HEK293 (cell line): ENCODE measurements at regions not wholly inside any gene's neighbourhood (a gene's known extent, or its start where the extent isn't known, plus 50 kb on each side); places are given as distances from the start of the nearest gene placed in this dataset.

ENCODE experiments used
- MEIS1 ChIP-seq: sonication (generic); formaldehyde crosslinking; IDR thresholded peaks from 2 replicates; pipeline ENCODE4 v1.8.1; 2022; ENCODE audit warnings: missing genetic modification reagents, mild to moderate bottlenecking, borderline replicate concordance
- REPIN1 ChIP-seq: fragments of 450-650 bp; formaldehyde crosslinking; IDR thresholded peaks from 2 replicates; pipeline ENCODE4 v1.5.1; 2017; ENCODE audit warnings: missing biosample characterization, missing genetic modification characterization, low read depth
- ZFP3 ChIP-seq: fragments of 450-650 bp; formaldehyde crosslinking; IDR thresholded peaks from 2 replicates; pipeline ENCODE4 v1.5.1; 2016; ENCODE audit warnings: low read depth, missing biosample characterization, missing genetic modification characterization
- ZNF138 ChIP-seq: fragments of 450-650 bp; formaldehyde crosslinking; IDR thresholded peaks from 2 replicates; pipeline ENCODE4 v1.5.1; 2016; ENCODE audit warnings: missing biosample characterization, missing genetic modification characterization, borderline replicate concordance
- ZNF184 ChIP-seq: fragments of 450-650 bp; IDR thresholded peaks from 2 replicates; pipeline ENCODE4 v1.5.1; 2018; ENCODE audit warnings: missing biosample characterization, mild to moderate bottlenecking, missing genetic modification characterization
- ZNF366 ChIP-seq: fragments of 450-650 bp; formaldehyde crosslinking; conservative IDR thresholded peaks from 2 replicates; pipeline ENCODE4 v1.5.1; 2016; ENCODE audit warnings: missing biosample characterization, missing genetic modification characterization
- ZNF501 ChIP-seq: fragments of 450-650 bp; formaldehyde crosslinking; IDR thresholded peaks from 2 replicates; pipeline ENCODE4 v1.5.1; 2016; ENCODE audit warnings: missing biosample characterization, missing genetic modification characterization
- ZNF544 ChIP-seq: fragments of 450-650 bp; formaldehyde crosslinking; IDR thresholded peaks from 2 replicates; pipeline ENCODE4 v1.5.0; 2017; ENCODE audit warnings: missing biosample characterization, missing genetic modification characterization
- TF ChIP-seq, protein P1 (sequence below): fragments of 450-650 bp; formaldehyde crosslinking; IDR thresholded peaks from 2 replicates; pipeline ENCODE4 v1.5.1; 2016; ENCODE audit warnings: missing biosample characterization, missing genetic modification characterization
- TF ChIP-seq, protein P2 (sequence below): fragments of 450-650 bp; formaldehyde crosslinking; IDR thresholded peaks from 2 replicates; pipeline ENCODE4 v1.5.1; 2016; ENCODE audit warnings: missing biosample characterization, missing genetic modification characterization, low read depth
- TF ChIP-seq, protein P3 (sequence below): fragments of 450-650 bp; formaldehyde crosslinking; IDR thresholded peaks from 2 replicates; pipeline ENCODE4 v1.5.1; 2016; ENCODE audit warnings: missing biosample characterization, missing genetic modification characterization
- TF ChIP-seq, protein P4 (sequence below): fragments of 450-650 bp; formaldehyde crosslinking; IDR thresholded peaks from 2 replicates; pipeline ENCODE4 v1.5.1; 2016; ENCODE audit warnings: missing biosample characterization, missing genetic modification characterization

DNA sequence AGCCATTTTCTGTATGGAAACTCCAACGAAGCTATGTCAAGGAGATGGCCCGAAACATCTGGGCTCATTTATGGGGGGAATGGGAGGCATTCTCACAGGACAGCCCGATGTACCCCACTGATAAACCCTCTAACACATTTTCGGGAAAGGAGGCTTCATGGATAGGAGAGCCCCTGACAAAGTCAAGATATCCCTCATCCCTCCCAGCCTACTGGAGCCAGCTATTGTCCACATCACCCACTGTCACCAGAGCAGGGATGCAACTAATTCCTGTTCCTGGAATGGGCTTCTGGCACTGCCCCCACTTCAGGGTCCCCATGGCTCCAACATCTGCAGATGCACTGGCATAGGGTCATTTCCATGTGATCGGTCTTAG lies 98.2 kb upstream of the BMPER start:
- TF ChIP-seq MEIS1 (CRISPR knock-in tag) (no peak), REPIN1 (no peak), ZNF544 (tag by site-specific recombination) (no peak), ZNF366 (tag by site-specific recombination) (no peak), ZNF138 (tag by site-specific recombination) (no peak), ZNF501 (tag by site-specific recombination) (no peak), ZNF184 (no peak), ZFP3 (tag by site-specific recombination) (no peak)
- TF ChIP-seq, protein P1, sequence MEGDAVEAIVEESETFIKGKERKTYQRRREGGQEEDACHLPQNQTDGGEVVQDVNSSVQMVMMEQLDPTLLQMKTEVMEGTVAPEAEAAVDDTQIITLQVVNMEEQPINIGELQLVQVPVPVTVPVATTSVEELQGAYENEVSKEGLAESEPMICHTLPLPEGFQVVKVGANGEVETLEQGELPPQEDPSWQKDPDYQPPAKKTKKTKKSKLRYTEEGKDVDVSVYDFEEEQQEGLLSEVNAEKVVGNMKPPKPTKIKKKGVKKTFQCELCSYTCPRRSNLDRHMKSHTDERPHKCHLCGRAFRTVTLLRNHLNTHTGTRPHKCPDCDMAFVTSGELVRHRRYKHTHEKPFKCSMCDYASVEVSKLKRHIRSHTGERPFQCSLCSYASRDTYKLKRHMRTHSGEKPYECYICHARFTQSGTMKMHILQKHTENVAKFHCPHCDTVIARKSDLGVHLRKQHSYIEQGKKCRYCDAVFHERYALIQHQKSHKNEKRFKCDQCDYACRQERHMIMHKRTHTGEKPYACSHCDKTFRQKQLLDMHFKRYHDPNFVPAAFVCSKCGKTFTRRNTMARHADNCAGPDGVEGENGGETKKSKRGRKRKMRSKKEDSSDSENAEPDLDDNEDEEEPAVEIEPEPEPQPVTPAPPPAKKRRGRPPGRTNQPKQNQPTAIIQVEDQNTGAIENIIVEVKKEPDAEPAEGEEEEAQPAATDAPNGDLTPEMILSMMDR (tag by site-specific recombination): no peak
- TF ChIP-seq, protein P2, sequence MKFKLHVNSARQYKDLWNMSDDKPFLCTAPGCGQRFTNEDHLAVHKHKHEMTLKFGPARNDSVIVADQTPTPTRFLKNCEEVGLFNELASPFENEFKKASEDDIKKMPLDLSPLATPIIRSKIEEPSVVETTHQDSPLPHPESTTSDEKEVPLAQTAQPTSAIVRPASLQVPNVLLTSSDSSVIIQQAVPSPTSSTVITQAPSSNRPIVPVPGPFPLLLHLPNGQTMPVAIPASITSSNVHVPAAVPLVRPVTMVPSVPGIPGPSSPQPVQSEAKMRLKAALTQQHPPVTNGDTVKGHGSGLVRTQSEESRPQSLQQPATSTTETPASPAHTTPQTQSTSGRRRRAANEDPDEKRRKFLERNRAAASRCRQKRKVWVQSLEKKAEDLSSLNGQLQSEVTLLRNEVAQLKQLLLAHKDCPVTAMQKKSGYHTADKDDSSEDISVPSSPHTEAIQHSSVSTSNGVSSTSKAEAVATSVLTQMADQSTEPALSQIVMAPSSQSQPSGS (tag by site-specific recombination): no peak
- TF ChIP-seq, protein P3, sequence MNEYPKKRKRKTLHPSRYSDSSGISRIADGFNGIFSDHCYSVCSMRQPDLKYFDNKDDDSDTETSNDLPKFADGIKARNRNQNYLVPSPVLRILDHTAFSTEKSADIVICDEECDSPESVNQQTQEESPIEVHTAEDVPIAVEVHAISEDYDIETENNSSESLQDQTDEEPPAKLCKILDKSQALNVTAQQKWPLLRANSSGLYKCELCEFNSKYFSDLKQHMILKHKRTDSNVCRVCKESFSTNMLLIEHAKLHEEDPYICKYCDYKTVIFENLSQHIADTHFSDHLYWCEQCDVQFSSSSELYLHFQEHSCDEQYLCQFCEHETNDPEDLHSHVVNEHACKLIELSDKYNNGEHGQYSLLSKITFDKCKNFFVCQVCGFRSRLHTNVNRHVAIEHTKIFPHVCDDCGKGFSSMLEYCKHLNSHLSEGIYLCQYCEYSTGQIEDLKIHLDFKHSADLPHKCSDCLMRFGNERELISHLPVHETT: no peak
- TF ChIP-seq, protein P4, sequence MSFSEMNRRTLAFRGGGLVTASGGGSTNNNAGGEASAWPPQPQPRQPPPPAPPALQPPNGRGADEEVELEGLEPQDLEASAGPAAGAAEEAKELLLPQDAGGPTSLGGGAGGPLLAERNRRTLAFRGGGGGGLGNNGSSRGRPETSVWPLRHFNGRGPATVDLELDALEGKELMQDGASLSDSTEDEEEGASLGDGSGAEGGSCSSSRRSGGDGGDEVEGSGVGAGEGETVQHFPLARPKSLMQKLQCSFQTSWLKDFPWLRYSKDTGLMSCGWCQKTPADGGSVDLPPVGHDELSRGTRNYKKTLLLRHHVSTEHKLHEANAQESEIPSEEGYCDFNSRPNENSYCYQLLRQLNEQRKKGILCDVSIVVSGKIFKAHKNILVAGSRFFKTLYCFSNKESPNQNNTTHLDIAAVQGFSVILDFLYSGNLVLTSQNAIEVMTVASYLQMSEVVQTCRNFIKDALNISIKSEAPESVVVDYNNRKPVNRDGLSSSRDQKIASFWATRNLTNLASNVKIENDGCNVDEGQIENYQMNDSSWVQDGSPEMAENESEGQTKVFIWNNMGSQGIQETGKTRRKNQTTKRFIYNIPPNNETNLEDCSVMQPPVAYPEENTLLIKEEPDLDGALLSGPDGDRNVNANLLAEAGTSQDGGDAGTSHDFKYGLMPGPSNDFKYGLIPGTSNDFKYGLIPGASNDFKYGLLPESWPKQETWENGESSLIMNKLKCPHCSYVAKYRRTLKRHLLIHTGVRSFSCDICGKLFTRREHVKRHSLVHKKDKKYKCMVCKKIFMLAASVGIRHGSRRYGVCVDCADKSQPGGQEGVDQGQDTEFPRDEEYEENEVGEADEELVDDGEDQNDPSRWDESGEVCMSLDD (tag by site-specific recombination): no peak
